SK-N-MC (cell line): ENCODE measurements at regions not wholly inside any gene's neighbourhood (a gene's known extent, or its start where the extent isn't known, plus 50 kb on each side); places are given as distances from the start of the nearest gene placed in this dataset.
A peak's percentile ranks its signal among the peaks of the same experiment; 100 is the strongest.
"Not testable (repeated sequence)": the region's sequence is repeated elsewhere in the genome, so short reads cannot be mapped to it uniquely, and the experiment has no call there.

Source experiments
- DNase-seq: peaks from one replicate; pipeline ENCODE4 v3.0.0-alpha.2; 2011; ENCODE audit warnings: low read depth, low spot score
- H3K27ac ChIP-seq: fragments of 200-600 bp; sonication (generic); 2 replicates; pipeline ENCODE4 v1.5.1; 2016; ENCODE audit warnings: mixed run types
- H3K36me3 ChIP-seq: fragments of 200-600 bp; sonication (generic); 2 replicates; pipeline ENCODE4 v1.6.1; 2017; ENCODE audit warnings: antibody characterized with exemption, low read length, mixed read lengths; ENCODE audit not compliant: insufficient read depth
- H3K4me3 ChIP-seq: fragments of 200-600 bp; sonication (generic); 2 replicates; pipeline ENCODE4 v1.5.1; 2016
- H3K9ac ChIP-seq: fragments of 200-600 bp; sonication (generic); 2 replicates; pipeline ENCODE4 v1.8.0; 2017; ENCODE audit warnings: mixed run types, mixed read lengths; ENCODE audit not compliant: insufficient read length
- H3K9me3 ChIP-seq: fragments of 200-600 bp; sonication (generic); 2 replicates; pipeline ENCODE4 v1.6.1; 2017; ENCODE audit warnings: low read depth, mild to moderate bottlenecking, antibody characterized with exemption, low read length, moderate library complexity, mixed read lengths
- EZH2 ChIP-seq: fragments of 200-600 bp; sonication (generic); IDR thresholded peaks from one replicate; pipeline ENCODE4 v1.6.1; 2017; ENCODE audit warnings: antibody characterized with exemption
- FOXP2 ChIP-seq: optimal IDR thresholded peaks from 2 replicates; pipeline ENCODE3; 2011; ENCODE audit warnings: mild to moderate bottlenecking, moderate library complexity; ENCODE audit not compliant: insufficient read depth; ENCODE audit errors: extremely low read length, control extremely low read depth
- POLR2AphosphoS5 ChIP-seq: IDR thresholded peaks from 2 replicates; pipeline ENCODE4 v1.6.1; 2012; ENCODE audit warnings: mild to moderate bottlenecking, low read depth, low read length, borderline replicate concordance

- H3K36me3 ChIP-seq: no peaks in the 10 kb centered on the region
- H3K9me3 ChIP-seq: peaks cover 4% of the 10 kb centered on the region; the same call in 1 of the 2 replicates
- H3K9ac ChIP-seq: no peak overlapping the region
- H3K4me3 ChIP-seq: no peak overlapping the region
- no peak for DNase-seq
- TF ChIP-seq FOXP2 (no peak), POLR2AphosphoS5 (no peak), EZH2 (no peak)
- H3K27ac ChIP-seq: no peak overlapping the region
Measured at GRCh38 chr12:73665193-73665592, 872.4 kb upstream of the ATXN7L3B start.

- not testable (repeated sequence) for H3K9me3 ChIP-seq, H3K9ac ChIP-seq, H3K36me3 ChIP-seq, DNase-seq, H3K4me3 ChIP-seq, H3K27ac ChIP-seq
Measured at GRCh38 chr12:73671550-73671949, 866.1 kb upstream of the ATXN7L3B start.

GRCh38 chr12:73677520-73678291 lies 859.9 kb upstream of the ATXN7L3B start:
- H3K9me3 ChIP-seq: no peaks in the 10 kb centered on the region
- DNase-seq: no peak
- H3K9ac ChIP-seq: no peak overlapping the region
- no peak overlapping the region for H3K27ac ChIP-seq
- no peaks in the 10 kb centered on the region for H3K36me3 ChIP-seq
- H3K4me3 ChIP-seq: no peak overlapping the region
- TF ChIP-seq FOXP2 (no peak), POLR2AphosphoS5 (no peak), EZH2 (no peak)

- Histone ChIP-seq H3K27ac (no peak overlapping the region), H3K9ac (no peak overlapping the region), H3K9me3 (no peaks in the 10 kb centered on the region), H3K4me3 (no peak overlapping the region), H3K36me3 (no peaks in the 10 kb centered on the region)
- TF ChIP-seq POLR2AphosphoS5 (no peak), EZH2 (no peak), FOXP2 (no peak)
- no peak for DNase-seq
Measured at GRCh38 chr12:73678335-73678734, 859.3 kb upstream of the ATXN7L3B start.

- TF ChIP-seq FOXP2: no peak
- TF ChIP-seq EZH2: no peak
- TF ChIP-seq POLR2AphosphoS5: no peak
- Histone ChIP-seq H3K9me3 (no peaks in the 10 kb centered on the region), H3K27ac (peak overlapping the region; percentile 12; the same call in 1 of the 2 replicates), H3K9ac (no peak overlapping the region), H3K4me3 (no peak overlapping the region), H3K36me3 (no peaks in the 10 kb centered on the region)
- DNase-seq: no peak
Measured at GRCh38 chr12:73699318-73699717, 838.3 kb upstream of the ATXN7L3B start.

- Histone ChIP-seq H3K36me3 (no peaks in the 10 kb centered on the region), H3K4me3 (no peak overlapping the region), H3K9ac (no peak overlapping the region), H3K27ac (no peak overlapping the region), H3K9me3 (no peaks in the 10 kb centered on the region)
- no peak for DNase-seq
- TF ChIP-seq EZH2: no peak
Measured at GRCh38 chr12:73714655-73715054, 823.0 kb upstream of the ATXN7L3B start.

GRCh38 chr12:73716143-73716542 lies 821.5 kb upstream of the ATXN7L3B start:
- H3K9ac ChIP-seq, DNase-seq, H3K4me3 ChIP-seq, H3K9me3 ChIP-seq, H3K36me3 ChIP-seq, H3K27ac ChIP-seq: not testable (repeated sequence)

GRCh38 chr12:73719223-73719622 lies 818.4 kb upstream of the ATXN7L3B start:
- H3K4me3 ChIP-seq: no peak overlapping the region
- no peaks in the 10 kb centered on the region; the same call in 1 of the 2 replicates for H3K36me3 ChIP-seq
- TF ChIP-seq POLR2AphosphoS5 (no peak), EZH2 (no peak), FOXP2 (no peak)
- DNase-seq: no peak
- H3K9me3 ChIP-seq: no peaks in the 10 kb centered on the region
- H3K27ac ChIP-seq: no peak overlapping the region
- no peak overlapping the region for H3K9ac ChIP-seq

GRCh38 chr12:73726881-73727280 lies 810.8 kb upstream of the ATXN7L3B start:
- no peak for TF ChIP-seq FOXP2
- TF ChIP-seq POLR2AphosphoS5: no peak
- no peak for TF ChIP-seq EZH2
- Histone ChIP-seq H3K36me3 (no peaks in the 10 kb centered on the region; the same call in 1 of the 2 replicates), H3K27ac (peak overlapping the region; percentile 59), H3K4me3 (peak overlapping the region; percentile 17; the same call in 1 of the 2 replicates), H3K9ac (no peak overlapping the region), H3K9me3 (no peaks in the 10 kb centered on the region)
- DNase-seq: no peak
